Amniotic epithelial cell (primary cell): ENCODE measurements at regions not wholly inside any gene's neighbourhood (a gene's known extent, or its start where the extent isn't known, plus 50 kb on each side); places are given as distances from the start of the nearest gene placed in this dataset.

Experiments
- DNase-seq: peaks from one replicate; pipeline ENCODE4 v3.0.0-alpha.2; 2010; ENCODE audit warnings: low read depth

DNA sequence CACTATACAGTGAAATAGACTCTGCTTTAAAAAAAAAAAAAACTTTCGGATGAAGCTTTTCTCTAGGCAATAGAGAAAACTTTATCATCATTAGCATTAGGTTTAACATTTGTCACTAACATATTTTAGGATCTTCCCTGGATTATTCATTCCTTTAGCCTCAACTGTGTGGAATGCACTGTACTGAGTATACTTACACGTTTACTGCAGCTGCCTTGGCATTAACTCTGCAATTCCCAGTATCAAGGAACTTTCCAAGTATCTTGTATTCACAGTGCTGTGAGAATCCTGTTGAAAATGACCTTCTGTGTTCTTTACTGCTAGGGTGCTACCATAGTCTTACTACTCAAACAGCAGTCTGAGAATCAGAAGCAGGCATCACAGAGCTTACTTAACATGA lies 328.2 kb upstream of the COL3A1 start:
- DNase-seq: peak; percentile 52

DNA sequence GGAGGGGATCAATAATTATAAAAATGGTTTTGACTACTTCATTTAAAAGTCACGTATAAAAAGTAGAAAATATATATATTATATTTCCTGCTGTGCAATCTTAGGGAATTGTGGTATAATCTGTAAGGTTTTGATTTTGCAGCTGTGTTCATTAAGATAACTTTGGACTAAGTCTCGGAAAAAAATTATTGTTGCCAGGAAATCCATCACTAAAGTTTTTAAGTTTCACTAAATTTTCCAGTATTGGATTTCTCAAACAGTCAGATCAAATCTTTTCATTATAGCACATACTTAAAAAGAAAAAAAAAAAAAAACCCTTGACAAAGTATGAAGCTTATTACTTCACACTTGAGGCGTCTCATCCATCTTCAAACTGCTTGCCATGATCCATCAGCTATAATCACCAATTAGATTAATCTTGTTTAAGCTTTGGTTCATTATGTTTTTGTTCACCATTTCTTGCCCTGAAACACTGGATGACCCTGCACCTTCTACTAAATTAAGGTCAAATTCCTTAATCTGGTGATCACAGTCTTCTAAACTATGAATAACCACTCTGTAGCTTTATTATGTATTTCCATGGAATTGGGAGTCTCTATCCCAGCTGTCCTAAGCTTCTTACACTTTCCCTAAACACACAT lies 326.6 kb upstream of the COL3A1 start:
- no peak for DNase-seq

DNA sequence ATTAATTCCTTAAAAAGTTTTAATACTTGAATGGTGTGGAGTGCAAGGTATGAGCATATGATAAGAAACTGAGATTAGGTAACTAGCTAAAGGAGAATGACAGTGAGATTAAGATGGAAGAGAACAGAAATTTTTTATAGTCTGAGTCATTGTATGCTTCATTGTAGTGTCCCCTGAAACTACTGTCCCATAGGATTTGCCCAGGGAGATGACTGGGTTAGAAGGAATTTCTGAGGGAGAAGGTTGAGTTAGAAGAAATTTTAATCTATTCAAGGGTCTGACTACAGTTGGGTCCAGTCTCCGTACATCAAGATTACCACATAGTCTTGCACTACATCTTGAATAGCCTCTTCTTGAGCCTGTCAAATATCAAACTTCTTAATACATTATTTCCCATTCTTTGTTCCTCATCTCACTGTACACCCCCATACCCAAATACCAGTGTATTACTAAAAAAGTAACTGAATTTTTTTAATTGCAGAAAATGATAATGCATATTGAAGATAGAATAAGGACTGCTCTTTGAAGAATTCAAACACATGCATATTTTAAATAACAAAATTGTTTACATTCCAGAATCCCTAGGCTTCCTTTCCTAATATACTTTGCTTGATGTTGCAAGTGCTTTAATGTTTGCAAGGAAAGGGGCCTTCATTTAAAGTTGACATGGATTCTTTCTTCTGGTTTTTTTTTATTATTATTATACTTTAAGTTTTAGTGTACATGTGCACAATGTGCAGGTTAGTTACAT lies 314.3 kb upstream of the COL3A1 start:
- peak; percentile 71 for DNase-seq

DNA sequence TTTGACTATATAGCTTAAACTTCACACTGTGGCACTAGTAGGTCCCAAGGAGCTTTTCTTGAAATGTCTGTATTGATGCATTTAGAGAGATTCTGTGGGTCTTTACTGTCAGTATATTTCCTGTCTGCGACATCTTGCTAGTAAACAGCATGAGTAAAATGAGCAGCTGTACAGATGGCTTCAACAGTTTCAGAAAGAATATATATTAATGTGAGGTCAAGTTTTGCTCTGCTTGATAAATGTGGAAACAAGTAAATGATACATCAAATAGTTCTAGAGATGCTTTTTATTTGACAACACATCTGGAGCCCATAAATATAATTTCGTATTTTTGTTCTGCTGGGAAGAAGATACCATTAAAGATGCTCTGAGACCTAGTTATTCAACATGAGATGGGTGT lies 310.9 kb upstream of the COL3A1 start:
- no peak for DNase-seq

DNA sequence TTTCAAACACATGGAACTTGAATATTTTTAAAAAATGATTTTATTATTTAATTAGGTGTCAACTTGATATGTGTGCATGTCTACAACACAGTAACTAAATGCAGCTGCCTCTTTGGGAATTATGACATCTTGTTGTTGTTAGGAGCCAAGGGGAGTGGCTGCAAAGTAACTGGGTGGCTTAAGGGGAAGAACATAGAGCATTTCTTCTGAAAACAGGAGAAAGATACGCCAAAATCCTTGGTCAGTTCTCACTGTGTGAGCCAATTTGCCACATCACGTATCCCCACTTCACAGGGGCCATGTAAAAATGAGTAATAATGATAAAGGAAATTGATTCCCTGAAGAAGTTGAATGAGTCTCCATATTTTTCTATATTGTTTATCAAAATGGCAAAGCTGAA lies 309.8 kb upstream of the COL3A1 start:
- DNase-seq: no peak

DNA sequence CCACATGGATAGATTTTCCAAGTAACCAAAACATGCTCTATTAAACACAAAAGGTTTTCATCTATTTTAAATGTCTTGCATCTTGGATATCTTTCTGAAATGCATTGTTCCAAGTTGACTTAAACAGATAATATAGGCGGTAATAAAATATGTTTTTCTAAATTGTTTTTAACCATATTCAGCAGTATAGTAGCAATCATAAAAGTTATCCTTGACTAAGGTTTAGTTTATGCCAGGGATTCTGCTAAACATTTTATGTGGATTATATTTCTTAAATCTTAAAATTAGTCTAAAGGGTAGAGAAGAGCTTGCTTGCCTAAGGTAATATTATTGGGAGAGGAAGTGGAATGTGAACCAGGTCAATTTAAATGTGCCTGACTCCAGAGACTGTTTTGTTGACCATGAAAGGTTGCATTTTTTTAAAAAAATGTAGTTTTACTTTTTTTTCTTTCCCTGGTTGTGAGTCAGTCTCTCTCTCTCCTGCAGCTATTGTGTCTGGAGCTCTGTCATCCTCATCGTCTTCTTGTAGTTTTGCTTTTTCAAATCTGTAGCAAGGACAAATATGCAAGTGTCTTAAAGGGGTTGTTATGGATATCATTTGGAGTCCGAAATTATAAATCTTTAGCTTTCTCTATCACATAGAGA lies 309.1 kb upstream of the COL3A1 start:
- peak; percentile 69 for DNase-seq

DNA sequence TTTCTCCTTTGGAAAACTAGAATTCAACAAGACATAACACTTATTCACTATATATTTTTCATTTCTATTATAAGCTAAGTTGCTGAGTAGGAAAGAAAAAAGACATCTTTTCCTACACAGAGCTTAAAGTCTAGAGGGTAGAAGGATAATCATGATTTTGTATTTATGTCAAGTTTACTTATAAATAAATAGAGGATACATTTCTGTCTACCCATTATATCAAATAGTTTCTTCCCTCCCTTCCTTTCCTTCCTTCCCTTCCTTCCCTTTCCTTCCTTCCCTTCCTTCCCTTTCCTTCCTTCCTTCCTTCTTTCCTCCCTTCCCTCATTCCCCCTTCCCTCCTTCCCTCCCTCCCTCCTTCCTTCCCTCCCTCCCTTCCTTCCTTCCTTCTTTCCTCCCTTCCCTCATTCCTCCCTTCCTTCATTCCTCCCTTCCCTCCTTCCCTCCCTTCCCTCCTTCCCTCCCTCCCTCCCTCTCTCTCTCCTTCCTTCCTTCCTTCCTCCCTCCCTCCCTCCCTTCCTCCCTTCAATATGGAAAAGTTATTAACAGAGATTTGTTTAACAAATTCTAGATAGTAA lies 308.4 kb upstream of the COL3A1 start:
- DNase-seq: no peak

DNA sequence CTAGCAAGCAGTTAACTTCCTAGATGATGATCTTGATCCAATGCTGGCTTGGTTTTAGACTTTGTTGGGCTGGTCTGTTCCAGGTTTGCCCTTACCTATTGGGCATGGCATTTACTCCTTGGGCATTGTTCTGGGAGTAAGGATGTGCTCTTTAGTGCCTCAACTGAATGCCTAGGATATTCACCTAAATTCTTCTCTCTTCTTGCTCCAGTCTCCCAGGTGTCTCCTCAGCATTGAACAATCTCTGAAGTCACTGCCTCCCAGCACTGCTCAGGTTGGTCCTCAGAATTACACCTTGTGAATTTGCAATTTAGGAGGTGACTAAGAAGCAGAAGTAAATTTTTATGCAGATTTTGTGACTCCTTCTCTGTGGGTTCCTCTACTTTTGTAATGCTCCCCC lies 307.7 kb upstream of the COL3A1 start:
- no peak for DNase-seq

DNA sequence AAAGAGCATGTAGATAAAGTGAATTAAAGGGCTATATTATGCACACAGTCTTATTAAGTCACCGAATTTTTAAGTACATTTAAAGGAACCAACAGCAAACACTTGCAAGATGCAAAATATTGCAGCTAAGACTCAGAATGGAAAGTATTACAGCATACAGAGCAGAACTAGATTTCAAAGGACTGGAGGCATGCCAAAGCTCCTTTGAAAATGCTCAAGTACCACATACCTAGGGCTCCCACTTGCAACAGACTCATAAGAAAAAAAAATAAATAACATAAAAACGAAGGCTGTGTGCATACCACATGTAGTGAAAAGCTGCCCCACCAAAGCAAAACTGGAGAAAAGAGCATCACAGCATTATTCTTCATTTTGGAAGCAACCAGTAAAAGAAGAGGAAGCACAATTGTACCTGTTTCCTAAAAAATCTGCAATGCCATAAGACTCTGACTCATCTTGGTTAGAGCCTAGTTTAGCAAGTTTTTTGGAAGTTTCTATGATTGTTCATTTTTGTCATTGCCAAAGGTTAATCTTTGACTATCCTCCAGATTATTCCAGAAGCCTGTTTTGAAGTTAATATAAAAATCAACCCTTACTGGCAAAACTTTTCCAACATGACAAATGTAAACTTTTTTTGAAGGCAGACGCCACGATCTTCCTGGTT lies 306.0 kb upstream of the COL3A1 start:
- DNase-seq: peak; percentile 93

DNA sequence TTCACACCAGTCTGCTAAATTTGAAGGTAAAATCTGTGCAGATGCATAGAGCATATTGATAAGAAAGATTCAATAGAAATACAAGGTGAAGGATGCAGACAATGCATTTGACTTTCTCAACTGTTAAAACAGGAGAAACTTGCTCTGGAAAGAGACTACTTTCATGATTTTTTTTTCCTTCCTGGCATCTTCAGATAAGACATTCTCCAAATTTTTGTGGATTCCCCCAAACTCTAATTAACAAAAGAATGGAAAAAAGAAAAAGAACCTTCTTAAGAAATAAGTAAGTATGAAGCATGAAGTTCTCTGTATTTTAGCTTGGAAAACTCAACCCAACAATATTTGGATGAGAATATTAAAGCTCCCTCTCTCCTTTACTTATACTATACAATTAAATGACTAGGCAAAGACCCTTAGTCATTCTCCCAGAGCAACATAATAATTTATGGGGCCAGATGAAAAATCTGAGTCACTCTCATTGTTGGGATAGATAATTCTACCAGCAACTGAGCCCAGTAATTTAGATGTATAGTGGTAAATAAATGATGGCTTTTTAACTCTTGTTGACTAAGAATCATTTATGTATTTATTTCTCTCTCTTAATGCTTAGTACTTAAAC lies 298.7 kb upstream of the COL3A1 start:
- DNase-seq: peak; percentile 79

DNA sequence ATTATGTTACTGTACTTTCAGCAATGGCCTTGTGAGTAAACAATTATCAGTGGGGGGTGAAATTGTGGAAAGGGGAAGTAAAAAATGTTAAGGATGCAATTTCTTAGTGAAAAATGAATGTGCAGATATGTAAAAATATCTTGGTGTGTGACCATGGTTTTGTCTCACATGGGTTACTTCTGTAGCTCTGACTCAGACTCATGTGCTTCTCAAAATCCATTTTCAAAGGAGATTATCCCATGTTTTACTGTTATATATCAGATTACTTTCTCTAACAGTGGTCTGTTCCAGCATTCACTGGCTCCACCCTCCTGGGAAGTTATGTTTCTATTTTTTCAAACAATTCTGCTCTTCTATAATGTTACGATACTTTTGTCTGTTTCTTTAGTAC lies 298.2 kb upstream of the COL3A1 start:
- DNase-seq: peak; percentile 91

DNA sequence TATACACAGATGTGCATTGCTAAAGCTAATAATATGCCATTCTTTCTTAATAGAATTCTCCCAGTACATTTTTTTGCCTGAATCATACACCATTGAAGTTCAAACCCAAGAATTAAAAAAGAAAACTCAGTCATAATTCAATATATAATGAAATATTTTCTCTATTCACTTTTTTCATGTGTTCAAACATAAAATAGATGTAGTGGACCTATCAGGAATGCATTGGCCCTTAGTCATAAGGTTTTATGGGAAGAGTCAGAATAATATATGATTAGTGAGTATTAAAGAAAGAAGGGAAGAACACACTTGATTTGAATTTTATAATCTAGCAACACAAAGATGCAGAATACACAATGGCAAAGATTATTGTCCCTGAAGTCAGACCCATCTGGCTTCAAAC lies 297.0 kb upstream of the COL3A1 start:
- peak; percentile 63 for DNase-seq

DNA sequence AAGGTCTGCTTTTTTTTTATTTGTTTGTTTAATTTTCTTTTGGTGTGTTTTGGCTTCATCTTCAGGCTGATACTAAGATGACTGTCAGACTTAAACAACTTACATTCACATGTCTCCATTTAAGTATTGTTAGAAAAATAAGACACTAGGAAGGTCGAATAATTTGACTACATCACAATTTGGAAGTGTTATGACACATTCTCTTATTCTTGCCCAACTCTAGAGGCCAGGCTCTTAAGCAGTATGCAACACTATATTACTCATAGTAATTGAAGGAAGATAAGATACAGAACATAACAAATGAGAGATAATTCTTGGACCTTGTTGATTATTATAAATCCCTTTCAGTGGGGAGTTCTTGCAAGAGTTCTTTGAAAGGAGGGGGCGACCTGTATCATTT lies 295.3 kb upstream of the COL3A1 start:
- peak; percentile 94 for DNase-seq

DNA sequence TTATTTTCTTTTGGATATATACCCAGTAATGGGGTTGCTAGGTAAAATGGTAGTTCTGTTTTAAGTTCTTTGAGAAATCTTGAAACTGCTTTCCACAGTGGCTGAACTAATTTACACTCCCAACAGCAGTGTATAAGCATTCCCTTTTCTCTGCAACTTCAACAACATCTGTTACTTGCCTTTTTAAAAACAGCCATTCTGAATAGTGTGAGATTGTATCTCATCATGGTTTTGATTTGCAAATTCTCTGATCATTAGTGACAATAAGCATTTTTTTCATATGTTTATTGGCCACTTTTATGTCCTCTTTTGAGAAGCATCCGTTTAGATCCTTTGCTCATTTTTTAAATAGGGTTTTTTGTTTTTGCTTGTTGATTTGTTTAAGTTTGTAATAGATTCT lies 291.3 kb upstream of the COL3A1 start:
- no peak for DNase-seq

DNA sequence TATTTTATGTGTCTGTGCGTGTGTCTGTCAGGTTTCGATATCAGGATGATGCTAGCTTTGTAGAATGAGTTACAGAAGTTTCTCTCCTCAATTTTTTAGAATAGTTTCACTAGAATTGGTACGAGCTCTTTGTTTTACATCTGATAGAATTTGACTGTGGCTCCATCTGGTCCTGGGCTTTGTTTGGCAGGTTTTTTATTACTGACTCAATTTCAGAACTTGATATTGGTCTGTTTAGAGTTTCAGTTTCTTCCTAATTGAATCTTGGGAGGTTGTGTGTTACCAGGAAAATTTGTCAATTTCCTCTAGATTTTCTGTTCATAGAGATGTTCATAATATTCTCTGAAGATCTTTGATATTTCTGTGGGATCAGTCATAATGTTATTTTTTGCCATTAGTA lies 289.4 kb upstream of the COL3A1 start:
- no peak for DNase-seq

DNA sequence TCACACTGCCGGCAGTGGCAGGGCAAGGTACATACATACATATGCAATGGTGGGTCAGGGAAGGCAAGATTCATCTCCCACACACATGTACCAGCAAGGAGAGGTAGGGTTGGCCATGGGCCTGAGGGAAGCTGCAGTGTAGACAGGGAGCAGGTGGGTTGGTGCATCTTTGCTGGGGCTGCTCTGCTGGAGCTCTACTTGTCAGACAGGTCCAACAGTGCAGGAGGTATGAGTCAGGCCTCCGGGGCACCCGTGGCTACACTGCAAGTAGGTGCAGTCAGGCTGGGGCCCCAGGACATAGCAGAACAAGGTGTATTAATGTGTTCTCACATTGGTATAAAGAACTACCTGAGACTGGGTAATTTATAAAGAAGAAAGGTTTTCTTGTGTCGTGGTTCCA lies 281.1 kb upstream of the COL3A1 start:
- no peak for DNase-seq

DNA sequence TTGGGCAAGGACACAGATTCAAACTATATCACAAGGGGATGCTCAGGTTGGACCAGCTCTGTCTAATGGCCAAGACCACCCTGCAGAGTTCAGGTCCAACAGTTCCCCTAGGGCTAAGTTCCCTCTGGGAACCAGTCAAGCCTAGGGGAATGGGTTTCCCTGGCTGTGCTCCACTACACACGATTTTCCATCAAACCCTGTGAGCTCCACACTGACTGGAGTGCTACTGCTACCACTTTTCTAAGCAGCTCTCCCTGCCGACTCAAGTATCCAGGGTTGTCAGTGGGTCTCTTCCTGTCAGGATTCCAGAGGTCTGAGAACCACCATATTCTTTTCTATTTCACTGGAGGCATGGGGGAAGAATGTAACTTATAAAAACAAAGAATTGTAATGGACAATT lies 280.4 kb upstream of the COL3A1 start:
- DNase-seq: no peak

DNA sequence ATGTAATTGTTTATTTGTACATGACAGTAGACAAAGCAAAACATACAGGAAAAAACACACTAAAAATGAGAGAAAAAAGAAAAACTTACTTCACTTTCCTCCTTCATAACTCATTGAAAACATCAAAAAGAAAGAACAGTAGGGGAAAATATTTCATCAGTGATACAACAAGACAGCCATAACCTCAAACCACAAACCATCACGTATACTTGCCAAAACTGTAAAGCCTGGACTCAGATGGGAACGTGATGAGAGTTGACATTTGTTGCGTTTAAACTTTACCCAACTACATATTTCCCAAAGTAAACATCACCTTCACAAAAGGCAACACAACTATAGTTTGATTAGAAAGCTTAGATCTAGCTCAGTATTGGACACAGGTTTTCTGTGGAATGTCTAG lies 278.2 kb upstream of the COL3A1 start:
- peak; percentile 96 for DNase-seq

DNA sequence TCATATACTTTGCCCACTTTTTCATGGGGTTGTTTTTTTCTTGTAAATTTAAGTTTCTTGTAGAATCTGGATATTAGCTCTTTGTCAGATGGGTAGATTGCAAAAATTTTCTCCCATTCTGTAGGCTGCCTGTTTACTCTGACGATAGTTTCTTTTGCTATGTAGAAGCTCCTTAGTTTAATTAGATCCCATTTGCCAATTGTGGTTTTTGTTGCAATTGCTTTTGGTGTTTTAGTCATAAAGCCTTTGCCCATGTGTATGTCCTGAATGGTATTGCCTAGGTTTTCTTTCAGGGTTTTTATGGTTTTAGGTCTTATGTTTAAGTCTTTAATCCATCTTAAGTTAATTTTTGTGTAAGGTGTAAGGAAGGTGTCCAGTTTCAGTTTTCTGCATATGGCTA lies 276.0 kb upstream of the COL3A1 start:
- DNase-seq: peak; percentile 78

DNA sequence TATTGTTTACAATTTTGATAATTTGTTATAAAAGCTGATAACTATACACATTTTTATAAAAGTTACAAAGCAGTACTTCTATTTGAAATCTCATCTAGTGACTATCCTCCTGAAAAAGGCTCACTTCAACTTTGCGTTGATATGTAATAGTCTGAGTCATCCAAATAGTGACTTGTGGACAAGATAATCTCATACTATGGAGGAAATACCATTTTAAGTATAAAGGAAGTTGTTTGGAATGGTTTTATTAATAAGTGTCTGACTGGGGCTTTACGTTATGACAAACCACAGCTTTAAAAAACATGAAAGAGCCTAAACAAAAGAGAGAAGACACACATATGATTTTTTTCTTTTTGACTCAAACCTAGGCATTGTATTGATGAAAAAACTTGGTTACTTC lies 272.3 kb upstream of the COL3A1 start:
- peak; percentile 73 for DNase-seq

DNA sequence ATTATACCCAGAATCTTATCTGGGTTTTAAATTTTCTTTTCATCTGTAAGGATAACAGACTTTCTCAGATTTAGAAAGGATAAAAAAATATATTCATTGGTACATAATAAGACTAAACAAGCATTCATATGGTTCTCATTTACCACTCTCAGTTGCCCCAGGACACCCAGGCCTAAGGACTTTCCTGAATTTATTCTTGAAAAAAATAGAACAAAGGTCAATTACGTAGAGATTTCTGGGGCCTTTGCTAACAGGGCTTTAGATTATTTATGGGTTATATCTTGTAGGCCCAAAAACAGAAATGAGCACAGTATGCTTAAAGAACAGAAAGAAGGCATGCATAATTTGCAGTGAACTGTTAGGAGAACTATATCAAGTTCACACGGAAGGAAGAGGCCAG lies 269.0 kb upstream of the COL3A1 start:
- DNase-seq: no peak

DNA sequence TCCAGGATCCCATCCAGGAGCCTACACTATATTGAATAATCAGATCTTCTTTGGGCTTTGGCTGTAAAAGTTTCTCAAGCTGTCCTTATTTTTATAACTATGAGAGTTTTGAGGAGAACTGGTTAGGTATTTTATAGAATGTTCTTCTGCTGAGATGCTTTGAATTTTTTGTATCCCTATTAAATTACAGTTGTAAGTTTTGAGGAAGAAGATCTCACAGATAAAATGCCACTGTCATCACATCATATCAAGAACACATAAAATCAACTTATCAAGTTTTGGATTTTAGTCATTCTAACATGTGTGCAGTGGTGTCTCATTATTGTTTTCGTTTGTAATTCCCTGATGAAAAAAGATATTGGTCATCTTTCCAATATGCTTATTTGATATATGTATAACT lies 260.2 kb upstream of the COL3A1 start:
- DNase-seq: no peak
